ENCODE measurements at regions not wholly inside any gene's neighbourhood (a gene's known extent, or its start where the extent isn't known, plus 50 kb on each side); places are given as distances from the start of the nearest gene placed in this dataset.

DNA sequence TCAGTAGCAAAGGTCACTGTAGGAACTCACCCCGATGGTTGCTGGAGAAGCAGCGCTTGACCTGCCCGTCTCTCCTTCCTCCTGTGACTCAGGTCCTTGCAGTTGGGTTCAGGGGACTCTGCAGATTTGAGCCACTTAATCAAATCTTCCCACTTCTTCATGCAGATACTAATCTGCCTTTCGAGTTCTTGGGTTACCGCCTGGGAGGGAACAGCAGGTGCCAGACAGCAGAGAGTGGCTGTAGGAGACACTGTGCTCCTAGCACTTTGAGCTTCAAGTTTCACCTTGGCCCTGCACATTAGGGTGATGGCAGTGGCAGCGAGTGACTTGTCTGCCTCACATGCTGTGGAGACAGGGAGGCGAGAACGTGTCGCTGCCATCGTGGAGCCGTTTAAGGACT is 478.3 kb downstream of the PSAT1 start:
- Mint-ChIP-seq H3K4me1 (no peaks in the 10 kb centered on the region), H3K27me3 (no peaks in the 10 kb centered on the region), H3K4me3 (no peak overlapping the region), H3K27ac (no peak overlapping the region), H3K36me3 (no peaks in the 10 kb centered on the region), H3K9me3 (peaks cover 0 to 5% (median 0%) of the 10 kb centered on the region in 5 donors)
- H3K27me3 ChIP-seq (ENCODE audit: insufficient read depth, low read length, poor library complexity, severe bottlenecking) = no peaks in the 10 kb centered on the region
- H3K4me3 ChIP-seq (ENCODE audit: low read length) = no peak overlapping the region
- no peak for DNase-seq
- H3K4me1 ChIP-seq (ENCODE audit: insufficient read depth, low read length) = no peaks in the 10 kb centered on the region
- POLR2A ChIA-PET = no interaction called here
- H3K36me3 ChIP-seq (ENCODE audit: insufficient read depth, low read length) = no peaks in the 10 kb centered on the region
- no peaks in the 10 kb centered on the region for H3K9me3 ChIP-seq (ENCODE audit: low read length)
- no peak overlapping the region for H3K27ac ChIP-seq (ENCODE audit: low read depth, low read length)
- CTCF ChIA-PET = no interaction called here

DNA sequence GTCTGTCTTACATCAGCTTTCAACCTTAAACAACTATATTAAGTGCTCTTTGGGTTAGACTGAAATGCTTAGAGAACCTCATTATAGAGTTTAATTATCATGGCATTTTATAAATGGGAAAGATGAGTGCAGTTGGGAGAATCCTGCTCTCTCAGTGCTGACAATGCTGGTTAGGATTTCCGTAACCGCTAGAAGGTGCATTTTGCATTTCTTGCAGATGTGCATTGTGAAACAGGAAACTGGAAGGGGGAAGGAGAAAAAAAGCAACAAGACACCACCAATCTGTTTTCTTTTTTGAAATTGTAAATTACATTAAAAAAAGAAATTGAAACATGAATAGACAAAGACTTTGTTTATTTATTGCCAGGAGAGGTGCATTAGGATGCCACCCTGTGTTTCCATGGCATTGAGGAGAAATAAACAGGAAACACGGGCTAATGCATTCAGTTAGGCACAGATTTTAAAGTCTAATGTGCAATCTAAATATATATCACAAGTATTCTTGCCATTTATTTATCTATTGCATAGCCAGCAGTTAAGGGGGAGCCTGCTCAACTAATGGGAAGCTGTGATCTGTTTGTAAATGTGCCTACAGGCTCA is 478.9 kb downstream of the PSAT1 start:
- Mint-ChIP-seq H3K36me3 (no peaks in the 10 kb centered on the region), H3K9me3 (peaks cover 0 to 5% (median 0%) of the 10 kb centered on the region in 5 donors), H3K4me1 (no peaks in the 10 kb centered on the region), H3K4me3 (no peak overlapping the region), H3K27ac (no peak overlapping the region), H3K27me3 (no peaks in the 10 kb centered on the region)
- POLR2A ChIA-PET = no interaction called here
- Histone ChIP-seq H3K27me3 (ENCODE audit: insufficient read depth, low read length, poor library complexity, severe bottlenecking) (no peaks in the 10 kb centered on the region), H3K9me3 (ENCODE audit: low read length) (no peaks in the 10 kb centered on the region), H3K4me1 (ENCODE audit: insufficient read depth, low read length) (no peaks in the 10 kb centered on the region), H3K4me3 (ENCODE audit: low read length) (no peak overlapping the region), H3K36me3 (ENCODE audit: insufficient read depth, low read length) (no peaks in the 10 kb centered on the region), H3K27ac (ENCODE audit: low read depth, low read length) (no peak overlapping the region)
- CTCF ChIA-PET = no interaction called here
- no peak for DNase-seq

DNA sequence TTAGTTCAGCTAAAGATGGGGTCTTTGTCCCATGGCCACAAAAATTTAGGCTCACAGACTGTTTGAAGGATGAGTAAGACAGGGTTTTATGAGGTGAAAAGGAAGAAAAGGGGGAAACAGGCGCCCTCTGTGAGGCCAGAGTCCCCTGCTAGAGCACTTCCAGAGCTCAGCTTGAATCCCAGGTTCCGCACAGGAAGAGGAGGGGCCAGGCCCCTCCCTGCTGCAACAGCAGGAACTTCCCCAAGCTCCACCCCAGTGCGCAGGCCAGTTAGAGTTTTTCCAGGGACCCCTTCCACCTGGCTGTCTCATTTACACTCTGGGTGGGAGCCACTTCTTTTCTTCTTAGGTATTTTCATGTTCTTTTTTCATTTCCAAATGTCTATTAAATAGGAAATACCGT is 480.8 kb downstream of the PSAT1 start:
- no peaks in the 10 kb centered on the region for H3K9me3 ChIP-seq (ENCODE audit: low read length)
- no peak overlapping the region for H3K27ac Mint-ChIP-seq
- DNase-seq = no peak
- no peak overlapping the region for H3K27ac ChIP-seq (ENCODE audit: low read depth, low read length)
- no peak overlapping the region for H3K4me3 ChIP-seq (ENCODE audit: low read length)
- H3K4me1 Mint-ChIP-seq = no peaks in the 10 kb centered on the region
- H3K27me3 ChIP-seq (ENCODE audit: insufficient read depth, low read length, poor library complexity, severe bottlenecking) = no peaks in the 10 kb centered on the region
- H3K36me3 Mint-ChIP-seq = no peaks in the 10 kb centered on the region
- H3K36me3 ChIP-seq (ENCODE audit: insufficient read depth, low read length) = no peaks in the 10 kb centered on the region
- peaks cover 0 to 5% (median 0%) of the 10 kb centered on the region in 5 donors for H3K9me3 Mint-ChIP-seq
- ChIA-PET POLR2A (no interaction called here), CTCF (no interaction called here)
- H3K4me1 ChIP-seq (ENCODE audit: insufficient read depth, low read length) = no peaks in the 10 kb centered on the region
- no peak overlapping the region for H3K4me3 Mint-ChIP-seq
- H3K27me3 Mint-ChIP-seq = no peaks in the 10 kb centered on the region

DNA sequence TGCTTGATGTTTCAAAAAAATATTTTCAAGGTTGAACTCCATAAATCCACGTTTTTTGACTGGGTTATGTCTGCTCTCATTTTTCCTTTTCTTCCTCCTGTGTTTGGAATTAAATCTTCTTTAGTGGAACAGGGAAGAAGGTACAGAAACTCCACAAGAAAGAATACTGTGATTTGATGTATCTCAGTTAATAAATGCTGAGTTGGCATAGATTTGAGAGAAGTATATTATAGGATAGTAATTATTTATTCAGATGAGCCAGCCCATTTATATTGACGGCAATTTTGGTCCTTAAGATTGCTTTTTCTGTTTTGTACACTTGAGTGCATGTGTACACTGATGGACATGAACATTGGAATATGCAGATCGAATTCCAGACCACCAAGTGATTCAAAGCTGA is 481.4 kb downstream of the PSAT1 start:
- peaks cover 0 to 5% (median 0%) of the 10 kb centered on the region in 5 donors for H3K9me3 Mint-ChIP-seq
- no peaks in the 10 kb centered on the region for H3K27me3 Mint-ChIP-seq
- ChIA-PET CTCF (no interaction called here), POLR2A (no interaction called here)
- Histone ChIP-seq H3K4me1 (ENCODE audit: insufficient read depth, low read length) (no peaks in the 10 kb centered on the region), H3K9me3 (ENCODE audit: low read length) (no peaks in the 10 kb centered on the region), H3K27me3 (ENCODE audit: insufficient read depth, low read length, poor library complexity, severe bottlenecking) (no peaks in the 10 kb centered on the region), H3K36me3 (ENCODE audit: insufficient read depth, low read length) (no peaks in the 10 kb centered on the region), H3K27ac (ENCODE audit: low read depth, low read length) (no peak overlapping the region), H3K4me3 (ENCODE audit: low read length) (no peak overlapping the region)
- no peak overlapping the region for H3K27ac Mint-ChIP-seq
- DNase-seq = no peak
- no peaks in the 10 kb centered on the region for H3K36me3 Mint-ChIP-seq
- H3K4me1 Mint-ChIP-seq = no peaks in the 10 kb centered on the region
- no peak overlapping the region for H3K4me3 Mint-ChIP-seq

DNA sequence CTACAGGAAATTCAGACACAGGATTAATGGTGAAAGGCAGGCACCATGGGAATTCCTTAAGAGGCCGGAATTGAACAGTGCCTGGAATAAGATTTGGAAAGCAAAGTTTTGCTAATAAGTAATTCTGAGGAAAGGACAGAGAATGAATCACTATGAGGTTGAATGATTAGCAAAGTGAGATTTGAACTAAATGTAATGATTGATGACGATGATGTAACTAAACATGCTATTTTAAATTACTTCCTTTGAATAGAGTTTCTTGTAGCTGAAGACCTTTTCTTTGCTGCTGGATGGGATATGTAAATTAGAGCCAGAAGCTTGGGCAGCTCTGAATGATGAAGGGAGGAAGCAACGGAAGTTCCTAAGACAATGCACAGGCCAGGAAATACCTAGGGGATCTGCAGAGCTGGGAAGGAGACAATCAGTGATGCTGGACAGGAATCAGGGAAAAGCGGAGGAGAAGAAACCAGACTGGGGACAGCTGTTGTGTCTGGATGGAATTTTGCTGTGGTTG is 482.0 kb downstream of the PSAT1 start:
- no peak for DNase-seq

DNA sequence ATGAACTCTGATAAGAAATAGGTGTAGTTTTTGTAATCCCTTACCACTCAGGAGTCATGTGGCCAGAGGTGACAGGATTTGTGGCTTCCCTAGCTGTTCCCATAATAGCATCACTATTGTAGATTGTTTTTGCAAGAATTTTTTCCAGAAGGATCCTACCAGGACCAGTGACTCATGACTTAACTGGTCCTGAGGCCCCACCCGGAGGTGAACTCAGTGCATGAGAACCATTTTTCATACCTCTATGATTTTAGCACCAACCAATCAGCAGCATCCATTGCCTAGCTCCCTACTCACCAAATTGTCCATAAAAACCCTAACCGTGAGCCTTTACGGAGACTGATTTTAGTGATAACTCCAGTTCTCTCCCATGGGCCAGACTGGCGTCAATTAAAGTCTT is 484.8 kb downstream of the PSAT1 start:
- H3K9me3 Mint-ChIP-seq = peaks cover 0 to 5% (median 0%) of the 10 kb centered on the region in 5 donors
- no peaks in the 10 kb centered on the region for H3K4me1 Mint-ChIP-seq
- H3K27me3 Mint-ChIP-seq = peaks cover 0 to 2% of the 10 kb centered on the region in 2 donors
- POLR2A ChIA-PET = no interaction called here
- CTCF ChIA-PET = no interaction called here
- no peak for DNase-seq
- Histone ChIP-seq H3K4me3 (ENCODE audit: low read length) (no peak overlapping the region), H3K27ac (ENCODE audit: low read depth, low read length) (no peak overlapping the region), H3K4me1 (ENCODE audit: insufficient read depth, low read length) (no peaks in the 10 kb centered on the region), H3K36me3 (ENCODE audit: insufficient read depth, low read length) (no peaks in the 10 kb centered on the region), H3K9me3 (ENCODE audit: low read length) (no peaks in the 10 kb centered on the region), H3K27me3 (ENCODE audit: insufficient read depth, low read length, poor library complexity, severe bottlenecking) (no peaks in the 10 kb centered on the region)
- H3K27ac Mint-ChIP-seq = no peak overlapping the region
- no peak overlapping the region for H3K4me3 Mint-ChIP-seq
- no peaks in the 10 kb centered on the region for H3K36me3 Mint-ChIP-seq

More for the DNA sequence above, 482.0 kb downstream of the PSAT1 start:
- peaks cover 0 to under 1% of the 10 kb centered on the region in 2 donors for H3K27me3 Mint-ChIP-seq
- no peaks in the 10 kb centered on the region for H3K4me1 Mint-ChIP-seq
- no peak overlapping the region for H3K4me3 Mint-ChIP-seq
- Histone ChIP-seq H3K27ac (ENCODE audit: low read depth, low read length) (no peak overlapping the region), H3K36me3 (ENCODE audit: insufficient read depth, low read length) (no peaks in the 10 kb centered on the region), H3K27me3 (ENCODE audit: insufficient read depth, low read length, poor library complexity, severe bottlenecking) (no peaks in the 10 kb centered on the region), H3K4me3 (ENCODE audit: low read length) (no peak overlapping the region), H3K4me1 (ENCODE audit: insufficient read depth, low read length) (no peaks in the 10 kb centered on the region), H3K9me3 (ENCODE audit: low read length) (no peaks in the 10 kb centered on the region)
- POLR2A ChIA-PET = no interaction called here
- peaks cover 0 to 5% (median 0%) of the 10 kb centered on the region in 5 donors for H3K9me3 Mint-ChIP-seq
- no peak overlapping the region for H3K27ac Mint-ChIP-seq
- CTCF ChIA-PET = no interaction called here
- no peaks in the 10 kb centered on the region for H3K36me3 Mint-ChIP-seq

DNA sequence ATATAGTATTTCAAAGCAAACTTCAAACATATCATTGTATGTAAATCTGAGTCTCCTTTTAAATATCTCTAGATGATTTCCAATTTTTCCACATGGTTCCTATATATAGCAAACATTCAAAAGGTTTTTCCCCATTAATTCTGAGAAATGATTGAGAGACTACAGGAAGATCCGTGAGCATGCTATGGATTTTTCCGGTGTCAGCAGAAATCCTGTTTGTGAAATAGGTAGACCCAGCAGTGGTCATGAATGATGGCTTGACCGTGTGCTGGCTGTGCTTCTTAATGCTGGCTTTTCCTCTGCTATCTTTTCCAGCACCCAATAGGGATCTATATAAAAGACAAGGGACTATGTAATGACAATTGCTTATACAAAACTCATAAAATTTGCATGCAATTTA is 485.3 kb downstream of the PSAT1 start:
- Histone ChIP-seq H3K9me3 (ENCODE audit: low read length) (no peaks in the 10 kb centered on the region), H3K27ac (ENCODE audit: low read depth, low read length) (no peak overlapping the region), H3K4me3 (ENCODE audit: low read length) (no peak overlapping the region), H3K4me1 (ENCODE audit: insufficient read depth, low read length) (no peaks in the 10 kb centered on the region), H3K27me3 (ENCODE audit: insufficient read depth, low read length, poor library complexity, severe bottlenecking) (no peaks in the 10 kb centered on the region), H3K36me3 (ENCODE audit: insufficient read depth, low read length) (no peaks in the 10 kb centered on the region)
- Mint-ChIP-seq H3K36me3 (no peaks in the 10 kb centered on the region), H3K4me1 (no peaks in the 10 kb centered on the region), H3K27me3 (peaks cover 0 to 2% of the 10 kb centered on the region in 2 donors), H3K4me3 (no peak overlapping the region), H3K27ac (no peak overlapping the region), H3K9me3 (peaks cover 0 to 5% (median 2%) of the 10 kb centered on the region in 5 donors)
- CTCF ChIA-PET = no interaction called here
- POLR2A ChIA-PET = no interaction called here
- no peak for DNase-seq

DNA sequence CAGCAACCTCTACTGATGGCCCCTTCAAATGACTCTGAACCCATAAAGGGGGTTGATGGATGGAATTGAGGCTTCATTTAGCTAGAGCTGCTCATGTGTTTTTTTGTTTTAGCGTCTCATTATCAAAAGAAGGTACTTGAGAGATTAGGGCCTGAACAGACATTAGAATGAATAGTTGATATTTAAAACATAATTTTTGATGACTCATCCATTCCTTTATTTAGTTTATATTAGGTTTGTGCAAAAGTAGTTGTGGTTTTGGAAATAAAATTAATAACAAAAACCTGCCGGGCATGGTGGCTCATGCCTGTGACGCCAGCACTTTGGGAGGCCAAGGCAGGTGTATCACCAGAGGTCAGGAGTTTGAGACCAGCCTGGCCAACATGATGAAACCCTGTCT is 485.9 kb downstream of the PSAT1 start:
- POLR2A ChIA-PET = no interaction called here
- CTCF ChIA-PET = no interaction called here

More for the DNA sequence above, 485.9 kb downstream of the PSAT1 start:
- Histone ChIP-seq H3K27ac (ENCODE audit: low read depth, low read length) (no peak overlapping the region), H3K27me3 (ENCODE audit: insufficient read depth, low read length, poor library complexity, severe bottlenecking) (no peaks in the 10 kb centered on the region), H3K9me3 (ENCODE audit: low read length) (no peaks in the 10 kb centered on the region), H3K36me3 (ENCODE audit: insufficient read depth, low read length) (no peaks in the 10 kb centered on the region), H3K4me1 (ENCODE audit: insufficient read depth, low read length) (no peaks in the 10 kb centered on the region), H3K4me3 (ENCODE audit: low read length) (no peak overlapping the region)
- Mint-ChIP-seq H3K27me3 (peaks cover 0 to 2% of the 10 kb centered on the region in 2 donors), H3K9me3 (peaks cover 0 to 5% (median 2%) of the 10 kb centered on the region in 5 donors), H3K27ac (no peak overlapping the region), H3K36me3 (no peaks in the 10 kb centered on the region), H3K4me1 (no peaks in the 10 kb centered on the region), H3K4me3 (no peak overlapping the region)
- DNase-seq = no peak
